ENCODE measurements at regions not wholly inside any gene's neighbourhood (a gene's known extent, or its start where the extent isn't known, plus 50 kb on each side); places are given as distances from the start of the nearest gene placed in this dataset.

DNA sequence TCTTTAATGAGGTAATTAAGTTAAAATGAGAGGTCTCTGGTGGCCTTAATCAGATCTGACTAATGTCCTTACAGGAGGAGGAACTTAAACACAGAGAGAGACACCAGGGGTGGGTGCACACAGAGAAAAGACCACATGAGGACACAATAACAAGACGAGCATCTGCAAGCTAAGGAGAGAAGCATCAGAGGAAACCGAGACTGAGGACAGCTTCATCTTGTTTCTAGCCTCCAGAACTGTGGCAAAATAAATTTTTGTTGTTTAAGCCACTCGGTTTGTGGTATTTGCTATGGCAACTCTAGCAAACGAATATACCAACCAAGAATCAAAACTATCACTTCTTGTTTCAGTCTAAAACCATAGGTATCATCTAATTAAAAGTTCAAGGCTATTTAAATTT, 400.1 kb downstream of the PID1 start:
- Histone ChIP-seq H4K20me1 (ENCODE audit: insufficient read depth, low read depth, low read length) (no peaks in the 10 kb centered on the region), H2AFZ (ENCODE audit: low read length) (no peak overlapping the region), H3K4me1 (ENCODE audit: low read length) (no peaks in the 10 kb centered on the region), H3K9me2 (replicated peaks; ENCODE audit: insufficient read depth, low read length) (no peaks in the 10 kb centered on the region), H3K36me3 (ENCODE audit: insufficient read depth, low read length) (no peaks in the 10 kb centered on the region), H3K4me3 (ENCODE audit: low read length) (no peak overlapping the region), H3K4me2 (ENCODE audit: low read depth, low read length, poor library complexity, severe bottlenecking) (no peak overlapping the region), H3K27me3 (ENCODE audit: low read length) (no peaks in the 10 kb centered on the region), H3K79me2 (ENCODE audit: low read length) (no peaks in the 10 kb centered on the region), H3K9ac (ENCODE audit: low read length) (no peak overlapping the region), H3K9me3 (ENCODE audit: low read length) (no peaks in the 10 kb centered on the region), H3K27ac (ENCODE audit: low read length) (no peak overlapping the region)
- no peak for DNase-seq

DNA sequence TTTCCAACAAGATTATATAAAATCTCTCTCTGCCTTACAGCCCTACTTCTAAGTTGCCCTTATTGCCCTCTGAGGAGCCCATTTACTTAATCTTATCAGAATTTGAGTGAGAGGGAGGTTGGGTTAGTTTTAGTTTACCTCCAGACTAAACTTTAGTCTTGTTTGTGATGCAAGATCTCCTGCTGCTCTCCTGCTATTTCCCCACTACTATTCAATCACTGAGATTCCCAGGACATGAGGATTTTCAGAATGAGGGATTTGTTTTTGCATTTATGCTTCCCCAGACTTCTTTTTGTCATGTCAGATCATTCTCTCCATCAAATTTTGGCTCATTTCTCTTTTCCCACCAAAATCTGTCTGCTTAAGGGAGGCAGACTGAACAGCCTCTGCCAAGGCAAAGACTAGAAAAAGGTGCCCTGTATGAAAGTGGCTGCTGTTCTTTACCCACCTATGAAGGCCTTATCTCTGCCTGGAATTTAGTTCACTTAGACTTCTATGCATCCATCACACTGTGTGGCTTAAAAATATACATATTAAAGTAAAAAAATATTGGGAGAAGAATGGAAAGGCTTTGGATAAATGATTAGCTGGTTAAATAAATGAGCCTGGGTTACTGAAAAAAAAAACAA, 401.3 kb downstream of the PID1 start:
- Histone ChIP-seq H2AFZ (ENCODE audit: low read length) (no peak overlapping the region), H3K9me2 (replicated peaks; ENCODE audit: insufficient read depth, low read length) (no peaks in the 10 kb centered on the region), H3K4me1 (ENCODE audit: low read length) (no peaks in the 10 kb centered on the region), H3K36me3 (ENCODE audit: insufficient read depth, low read length) (no peaks in the 10 kb centered on the region), H3K27ac (ENCODE audit: low read length) (no peak overlapping the region), H3K9ac (ENCODE audit: low read length) (no peak overlapping the region), H3K9me3 (ENCODE audit: low read length) (no peaks in the 10 kb centered on the region), H3K4me2 (ENCODE audit: low read depth, low read length, poor library complexity, severe bottlenecking) (no peak overlapping the region), H3K27me3 (ENCODE audit: low read length) (no peaks in the 10 kb centered on the region), H3K4me3 (ENCODE audit: low read length) (no peak overlapping the region), H3K79me2 (ENCODE audit: low read length) (no peaks in the 10 kb centered on the region), H4K20me1 (ENCODE audit: insufficient read depth, low read depth, low read length) (no peaks in the 10 kb centered on the region)
- DNase-seq: no peak

DNA sequence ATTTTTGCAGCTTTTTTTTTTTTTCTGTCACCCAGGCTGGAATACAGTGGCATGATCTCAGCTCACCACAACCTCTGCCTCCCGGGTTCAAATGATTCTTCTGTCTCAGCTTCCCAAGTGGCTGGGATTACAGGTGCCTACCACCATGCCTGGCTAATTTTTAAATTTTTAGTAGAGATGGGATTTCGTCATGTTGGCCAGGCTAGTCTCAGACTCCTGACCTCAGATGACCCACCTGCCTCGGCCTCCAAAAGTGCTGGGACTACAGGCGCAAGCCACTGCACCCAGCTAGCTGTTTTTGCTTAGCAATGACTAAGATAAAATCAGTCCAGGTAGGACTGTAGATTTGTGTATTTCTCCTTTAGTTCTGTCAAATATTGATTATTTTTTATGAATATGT, 403.7 kb downstream of the PID1 start:
- H4K20me1 ChIP-seq (ENCODE audit: insufficient read depth, low read depth, low read length): no peaks in the 10 kb centered on the region
- no peak overlapping the region for H3K27ac ChIP-seq (ENCODE audit: low read length)
- no peaks in the 10 kb centered on the region for H3K9me2 ChIP-seq (replicated peaks; ENCODE audit: insufficient read depth, low read length)
- H3K4me1 ChIP-seq (ENCODE audit: low read length): no peaks in the 10 kb centered on the region
- no peaks in the 10 kb centered on the region for H3K36me3 ChIP-seq (ENCODE audit: insufficient read depth, low read length)
- H3K4me3 ChIP-seq (ENCODE audit: low read length): no peak overlapping the region
- no peaks in the 10 kb centered on the region for H3K79me2 ChIP-seq (ENCODE audit: low read length)
- H3K27me3 ChIP-seq (ENCODE audit: low read length): no peaks in the 10 kb centered on the region
- no peak overlapping the region for H3K4me2 ChIP-seq (ENCODE audit: low read depth, low read length, poor library complexity, severe bottlenecking)
- no peaks in the 10 kb centered on the region for H3K9me3 ChIP-seq (ENCODE audit: low read length)
- no peak overlapping the region for H2AFZ ChIP-seq (ENCODE audit: low read length)
- no peak for DNase-seq
- no peak overlapping the region for H3K9ac ChIP-seq (ENCODE audit: low read length)

DNA sequence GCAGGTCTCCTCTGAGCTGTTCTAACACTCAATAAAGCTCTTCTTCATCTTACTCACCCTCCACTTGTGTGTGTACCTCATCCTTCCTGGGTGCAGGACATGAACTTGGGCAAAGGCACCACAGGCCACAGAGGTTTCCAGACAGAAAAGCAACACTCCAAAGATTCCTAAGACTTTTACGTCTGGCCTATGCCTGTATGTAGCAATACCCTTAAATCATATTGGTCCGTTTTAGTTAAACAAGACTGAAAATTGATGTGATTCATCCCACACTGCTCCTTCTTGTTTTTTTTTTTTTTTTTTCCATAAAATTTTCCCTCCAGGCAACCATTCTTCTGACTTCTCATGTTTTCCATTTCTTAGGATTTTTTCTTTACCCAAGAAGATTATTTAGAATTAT, 404.3 kb downstream of the PID1 start:
- DNase-seq: no peak
- Histone ChIP-seq H3K9me3 (ENCODE audit: low read length) (no peaks in the 10 kb centered on the region), H3K4me2 (ENCODE audit: low read depth, low read length, poor library complexity, severe bottlenecking) (no peak overlapping the region), H3K4me1 (ENCODE audit: low read length) (no peaks in the 10 kb centered on the region), H3K27me3 (ENCODE audit: low read length) (no peaks in the 10 kb centered on the region), H3K4me3 (ENCODE audit: low read length) (no peak overlapping the region), H2AFZ (ENCODE audit: low read length) (no peak overlapping the region), H3K36me3 (ENCODE audit: insufficient read depth, low read length) (no peaks in the 10 kb centered on the region), H3K79me2 (ENCODE audit: low read length) (no peaks in the 10 kb centered on the region), H3K9me2 (replicated peaks; ENCODE audit: insufficient read depth, low read length) (no peaks in the 10 kb centered on the region), H4K20me1 (ENCODE audit: insufficient read depth, low read depth, low read length) (no peaks in the 10 kb centered on the region), H3K9ac (ENCODE audit: low read length) (no peak overlapping the region), H3K27ac (ENCODE audit: low read length) (no peak overlapping the region)

DNA sequence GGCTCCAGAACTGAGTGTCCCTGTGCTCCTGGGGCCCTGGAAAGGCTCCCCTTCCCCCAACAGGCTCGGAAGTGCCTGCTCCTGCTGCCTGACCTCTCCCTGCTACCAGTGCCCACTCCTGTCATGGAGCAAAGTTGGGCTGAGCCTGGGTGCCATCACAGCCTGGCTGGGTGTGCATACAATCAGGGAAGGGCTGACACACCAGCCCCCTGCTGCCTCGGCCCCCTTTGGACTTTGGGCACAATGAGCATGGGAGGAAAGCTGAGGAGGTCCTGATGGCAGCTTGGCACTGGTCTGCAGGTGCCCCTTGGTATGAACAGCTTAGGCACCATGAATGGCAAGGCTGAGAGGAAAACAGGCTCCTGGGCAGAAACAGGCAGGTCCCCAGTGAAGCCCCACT, 405.0 kb downstream of the PID1 start:
- Histone ChIP-seq H3K27ac (ENCODE audit: low read length) (no peak overlapping the region), H3K4me3 (ENCODE audit: low read length) (no peak overlapping the region), H4K20me1 (ENCODE audit: insufficient read depth, low read depth, low read length) (no peaks in the 10 kb centered on the region), H3K9me2 (replicated peaks; ENCODE audit: insufficient read depth, low read length) (no peaks in the 10 kb centered on the region), H3K79me2 (ENCODE audit: low read length) (no peaks in the 10 kb centered on the region), H3K4me2 (ENCODE audit: low read depth, low read length, poor library complexity, severe bottlenecking) (no peak overlapping the region), H3K9me3 (ENCODE audit: low read length) (no peaks in the 10 kb centered on the region), H3K4me1 (ENCODE audit: low read length) (no peaks in the 10 kb centered on the region), H2AFZ (ENCODE audit: low read length) (no peak overlapping the region), H3K27me3 (ENCODE audit: low read length) (no peaks in the 10 kb centered on the region), H3K36me3 (ENCODE audit: insufficient read depth, low read length) (no peaks in the 10 kb centered on the region), H3K9ac (ENCODE audit: low read length) (no peak overlapping the region)
- DNase-seq: no peak

DNA sequence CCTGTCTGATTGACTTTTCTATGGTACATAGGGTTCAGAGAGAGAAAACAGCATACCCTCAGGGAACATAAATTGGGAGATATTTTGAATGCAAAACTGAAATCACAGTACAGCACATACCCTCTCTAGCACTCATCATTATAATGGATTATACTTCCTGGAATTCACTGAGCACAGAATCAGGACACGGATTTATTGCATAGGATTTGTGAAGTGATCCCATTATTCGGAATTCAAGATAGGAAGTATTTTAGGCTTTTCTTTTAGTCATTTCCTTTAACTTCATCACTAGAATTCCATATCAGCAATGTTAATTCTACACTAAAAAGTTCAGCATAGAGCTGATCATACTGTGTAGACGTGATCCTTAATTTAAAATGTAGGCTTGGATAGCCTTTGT, 407.0 kb downstream of the PID1 start:
- no peaks in the 10 kb centered on the region for H3K79me2 ChIP-seq (ENCODE audit: low read length)
- no peaks in the 10 kb centered on the region for H3K36me3 ChIP-seq (ENCODE audit: insufficient read depth, low read length)
- H3K9me3 ChIP-seq (ENCODE audit: low read length): no peaks in the 10 kb centered on the region
- no peaks in the 10 kb centered on the region for H4K20me1 ChIP-seq (ENCODE audit: insufficient read depth, low read depth, low read length)
- H3K4me1 ChIP-seq (ENCODE audit: low read length): no peaks in the 10 kb centered on the region
- H3K27ac ChIP-seq (ENCODE audit: low read length): no peak overlapping the region
- no peak for DNase-seq
- H3K4me3 ChIP-seq (ENCODE audit: low read length): no peak overlapping the region
- H2AFZ ChIP-seq (ENCODE audit: low read length): no peak overlapping the region
- H3K9me2 ChIP-seq (replicated peaks; ENCODE audit: insufficient read depth, low read length): no peaks in the 10 kb centered on the region
- H3K27me3 ChIP-seq (ENCODE audit: low read length): no peaks in the 10 kb centered on the region
- H3K4me2 ChIP-seq (ENCODE audit: low read depth, low read length, poor library complexity, severe bottlenecking): no peak overlapping the region
- H3K9ac ChIP-seq (ENCODE audit: low read length): no peak overlapping the region

DNA sequence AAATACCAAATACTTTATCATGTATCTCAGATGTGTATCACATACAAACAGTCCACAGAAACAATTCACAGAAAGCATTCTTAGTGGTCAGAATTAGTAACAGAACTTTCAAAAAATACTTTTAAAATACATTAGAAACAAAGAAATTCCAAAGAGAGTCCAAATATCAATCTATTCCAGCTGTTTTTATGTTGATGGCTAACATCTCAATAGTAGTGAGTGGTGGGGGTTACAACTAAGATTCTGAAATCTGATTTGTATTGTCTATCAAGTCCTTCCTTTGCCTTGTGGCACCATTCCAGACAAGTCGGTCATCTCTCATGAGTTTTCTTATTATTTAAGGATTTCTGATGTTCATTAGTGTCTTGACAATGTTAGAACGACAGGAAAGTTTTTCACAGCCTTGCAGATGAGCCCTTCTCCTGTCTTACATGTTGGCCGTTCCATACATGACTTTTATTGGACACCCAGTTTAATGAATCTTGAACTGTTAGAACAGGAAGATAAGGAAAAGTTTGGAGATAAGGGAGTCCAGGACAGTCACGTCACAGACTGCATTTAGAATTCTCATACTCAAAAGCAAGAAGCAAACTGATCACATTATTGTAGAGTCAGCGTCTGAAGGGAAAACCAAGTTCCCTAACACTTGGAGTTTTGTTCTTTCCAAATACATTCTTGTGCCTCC, 410.3 kb downstream of the PID1 start:
- Histone ChIP-seq H3K4me2 (ENCODE audit: low read depth, low read length, poor library complexity, severe bottlenecking) (no peak overlapping the region), H3K4me3 (ENCODE audit: low read length) (no peak overlapping the region), H4K20me1 (ENCODE audit: insufficient read depth, low read depth, low read length) (no peaks in the 10 kb centered on the region), H3K79me2 (ENCODE audit: low read length) (no peaks in the 10 kb centered on the region), H3K9me2 (replicated peaks; ENCODE audit: insufficient read depth, low read length) (no peaks in the 10 kb centered on the region), H3K36me3 (ENCODE audit: insufficient read depth, low read length) (no peaks in the 10 kb centered on the region), H3K9me3 (ENCODE audit: low read length) (no peaks in the 10 kb centered on the region), H3K27ac (ENCODE audit: low read length) (no peak overlapping the region), H3K9ac (ENCODE audit: low read length) (no peak overlapping the region), H2AFZ (ENCODE audit: low read length) (no peak overlapping the region), H3K4me1 (ENCODE audit: low read length) (no peaks in the 10 kb centered on the region), H3K27me3 (ENCODE audit: low read length) (no peaks in the 10 kb centered on the region)
- no peak for DNase-seq

DNA sequence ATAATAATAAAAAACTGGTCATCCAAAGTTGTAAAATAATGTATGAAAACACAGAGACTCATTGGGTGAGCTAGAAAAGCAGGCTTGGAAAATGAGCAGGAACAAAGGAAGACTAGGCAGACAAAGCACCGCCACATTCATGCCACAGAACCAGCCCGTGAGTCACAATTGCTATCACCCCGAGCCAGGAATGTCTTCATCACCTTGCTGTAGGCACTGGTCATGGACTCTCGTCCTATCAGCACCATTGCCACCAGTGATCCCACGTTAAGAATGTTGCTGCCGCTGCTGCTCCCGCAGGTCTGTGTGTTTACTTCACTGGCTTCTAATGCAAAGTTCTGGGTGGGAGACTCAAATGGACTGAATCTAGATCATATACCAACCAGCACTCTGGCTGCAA, 417.9 kb downstream of the PID1 start:
- no peaks in the 10 kb centered on the region for H3K4me1 ChIP-seq (ENCODE audit: low read length)
- no peak overlapping the region for H2AFZ ChIP-seq (ENCODE audit: low read length)
- no peaks in the 10 kb centered on the region for H3K27me3 ChIP-seq (ENCODE audit: low read length)
- H3K9me2 ChIP-seq (replicated peaks; ENCODE audit: insufficient read depth, low read length): no peaks in the 10 kb centered on the region
- no peaks in the 10 kb centered on the region for H3K9me3 ChIP-seq (ENCODE audit: low read length)
- no peak overlapping the region for H3K4me3 ChIP-seq (ENCODE audit: low read length)
- no peak overlapping the region for H3K9ac ChIP-seq (ENCODE audit: low read length)
- DNase-seq: no peak
- H4K20me1 ChIP-seq (ENCODE audit: insufficient read depth, low read depth, low read length): no peaks in the 10 kb centered on the region
- H3K27ac ChIP-seq (ENCODE audit: low read length): no peak overlapping the region
- no peaks in the 10 kb centered on the region for H3K36me3 ChIP-seq (ENCODE audit: insufficient read depth, low read length)
- H3K4me2 ChIP-seq (ENCODE audit: low read depth, low read length, poor library complexity, severe bottlenecking): no peak overlapping the region
- no peaks in the 10 kb centered on the region for H3K79me2 ChIP-seq (ENCODE audit: low read length)

All from Karpas-422 (cell line).